A549 (cell line): ENCODE measurements at regions not wholly inside any gene's neighbourhood (a gene's known extent, or its start where the extent isn't known, plus 50 kb on each side); places are given as distances from the start of the nearest gene placed in this dataset.

Source experiments
- ATAC-seq, 2 experiments: fragments of 200-7000 bp in 1 of 2; fragments of >200 bp in 1 of 2; cut with Nextera tagmentation in 1 of 2; cut with Tn5 transposase in 1 of 2; 3 replicates each; pipeline versions ENCODE4 v1.8.0 to v1.9.1; 2018 to 2020; ENCODE audit warnings: mild to moderate bottlenecking in 1 of 2, moderate library complexity in 1 of 2
- CTCF ChIA-PET: fragments of 300-600 bp; sonication (Branson Sonifier 250); formaldehyde crosslinking; extraction: SDS; loops from one replicate; lab custom pipeline; 2021; ENCODE audit warnings: antibody characterized with exemption, inconsistent platforms; lab: Yijun Ruan, JAX
- POLR2A ChIA-PET: fragments of 350-600 bp; formaldehyde crosslinking; extraction: SDS; loops from one replicate; lab custom pipeline; 2021; ENCODE audit warnings: antibody characterized with exemption, inconsistent platforms; lab: Yijun Ruan, JAX
- DNase-seq, 2 experiments: peaks; one replicate each; pipeline versions ENCODE4 v3.0.0 to v3.0.0-alpha.2; 2011 to 2016; ENCODE audit warnings: low read depth in 1 of 2, low spot score in 1 of 2
- FAIRE-seq: peaks from 2 replicates; lab custom pipeline; 2011; peaks lifted over from hg19 to GRCh38; lab: Jason Lieb, UNC
- H3K27ac ChIP-seq, 2 experiments: fragments of >200 bp; sonication (Bioruptor Twin); formaldehyde crosslinking; 3 replicates each; pipeline ENCODE4 v1.5.1; 2016 to 2017
- H3K4me1 ChIP-seq: fragments of >200 bp; sonication (Bioruptor Twin); formaldehyde crosslinking; 3 replicates; pipeline ENCODE4 v1.6.1; 2016
- H3K4me2 ChIP-seq: fragments of >200 bp; sonication (Bioruptor Twin); formaldehyde crosslinking; 3 replicates; pipeline ENCODE4 v1.6.1; 2016
- H3K4me3 ChIP-seq: fragments of >200 bp; sonication (Bioruptor Twin); formaldehyde crosslinking; 3 replicates; pipeline ENCODE4 v1.5.1; 2016
- H3K9me3 ChIP-seq: fragments of >200 bp; sonication (Bioruptor Twin); formaldehyde crosslinking; 3 replicates; pipeline ENCODE4 v1.6.1; 2016
- BHLHE40 ChIP-seq: IDR thresholded peaks from 2 replicates; pipeline ENCODE4 v1.6.1; 2012; ENCODE audit warnings: low read depth, low read length, inconsistent platforms
- EHF ChIP-seq: fragments of 250-450 bp; sonication (Bioruptor Pico); IDR thresholded peaks from 2 replicates; pipeline ENCODE4 v1.5.0; 2020; ENCODE audit warnings: mild to moderate bottlenecking
- FOSB ChIP-seq: fragments of 250-450 bp; sonication (Bioruptor Pico); IDR thresholded peaks from 2 replicates; pipeline ENCODE4 v1.5.0; 2020; ENCODE audit warnings: mild to moderate bottlenecking, moderate library complexity
- HOXB5 ChIP-seq: fragments of 250-450 bp; sonication (Bioruptor Pico); IDR thresholded peaks from 2 replicates; pipeline ENCODE4 v1.5.0; 2020; ENCODE audit warnings: mild to moderate bottlenecking, moderate library complexity
- KDM5A ChIP-seq: fragments of 200-600 bp; sonication (generic); IDR thresholded peaks from 2 replicates; pipeline ENCODE4 v1.6.1; 2016; ENCODE audit warnings: antibody characterized with exemption, mild to moderate bottlenecking
- MAFK ChIP-seq: fragments of 450-650 bp; IDR thresholded peaks from 2 replicates; pipeline ENCODE4 v1.6.1; 2014; ENCODE audit not compliant: partially characterized antibody
- NR3C1 ChIP-seq: fragments of >200 bp; sonication (Bioruptor Twin); formaldehyde crosslinking; IDR thresholded peaks from 3 replicates; pipeline ENCODE4 v1.6.1; 2017
- TP53 ChIP-seq: fragments of 250-450 bp; sonication (Bioruptor Pico); IDR thresholded peaks from 2 replicates; pipeline ENCODE4 v1.5.0; 2021; ENCODE audit warnings: mild to moderate bottlenecking, moderate library complexity
- ZFP36 ChIP-seq: fragments of 450-650 bp; IDR thresholded peaks from 2 replicates; pipeline ENCODE4 v1.6.1; 2014; ENCODE audit warnings: borderline replicate concordance; ENCODE audit not compliant: partially characterized antibody
- ZNF302 ChIP-seq: fragments of 250-450 bp; sonication (Bioruptor Pico); IDR thresholded peaks from 2 replicates; pipeline ENCODE4 v1.9.0; 2021; ENCODE audit warnings: inconsistent platforms, mild to moderate bottlenecking, moderate library complexity
- ZSCAN20 ChIP-seq: fragments of 250-450 bp; sonication (Bioruptor Pico); IDR thresholded peaks from 2 replicates; pipeline ENCODE4 v1.8.0; 2022; ENCODE audit warnings: mild to moderate bottlenecking, moderate library complexity
- WGBS: methylation state at CpG from one replicate; pipeline ENCODE4 v1.1.6; 2017; ENCODE audit errors: missing lambda C conversion rate; 5-methylcytosine and 5-hydroxymethylcytosine counted together
- TF ChIP-seq, protein P1 (sequence below): fragments of >200 bp; sonication (Bioruptor Twin); formaldehyde crosslinking; IDR thresholded peaks from 3 replicates; pipeline ENCODE4 v1.5.1; 2016
- TF ChIP-seq, protein P2 (sequence below): fragments of 250-450 bp; sonication (Bioruptor Pico); IDR thresholded peaks from 2 replicates; pipeline ENCODE4 v1.5.0; 2020; ENCODE audit warnings: low read depth, mild to moderate bottlenecking, moderate library complexity
- TF ChIP-seq, protein P3 (sequence below): IDR thresholded peaks from 2 replicates; pipeline ENCODE4 v1.6.1; 2012
- TF ChIP-seq, protein P4 (sequence below): fragments of 450-650 bp; IDR thresholded peaks from 2 replicates; pipeline ENCODE4 v1.6.1; 2014; ENCODE audit warnings: antibody characterized with exemption

DNA sequence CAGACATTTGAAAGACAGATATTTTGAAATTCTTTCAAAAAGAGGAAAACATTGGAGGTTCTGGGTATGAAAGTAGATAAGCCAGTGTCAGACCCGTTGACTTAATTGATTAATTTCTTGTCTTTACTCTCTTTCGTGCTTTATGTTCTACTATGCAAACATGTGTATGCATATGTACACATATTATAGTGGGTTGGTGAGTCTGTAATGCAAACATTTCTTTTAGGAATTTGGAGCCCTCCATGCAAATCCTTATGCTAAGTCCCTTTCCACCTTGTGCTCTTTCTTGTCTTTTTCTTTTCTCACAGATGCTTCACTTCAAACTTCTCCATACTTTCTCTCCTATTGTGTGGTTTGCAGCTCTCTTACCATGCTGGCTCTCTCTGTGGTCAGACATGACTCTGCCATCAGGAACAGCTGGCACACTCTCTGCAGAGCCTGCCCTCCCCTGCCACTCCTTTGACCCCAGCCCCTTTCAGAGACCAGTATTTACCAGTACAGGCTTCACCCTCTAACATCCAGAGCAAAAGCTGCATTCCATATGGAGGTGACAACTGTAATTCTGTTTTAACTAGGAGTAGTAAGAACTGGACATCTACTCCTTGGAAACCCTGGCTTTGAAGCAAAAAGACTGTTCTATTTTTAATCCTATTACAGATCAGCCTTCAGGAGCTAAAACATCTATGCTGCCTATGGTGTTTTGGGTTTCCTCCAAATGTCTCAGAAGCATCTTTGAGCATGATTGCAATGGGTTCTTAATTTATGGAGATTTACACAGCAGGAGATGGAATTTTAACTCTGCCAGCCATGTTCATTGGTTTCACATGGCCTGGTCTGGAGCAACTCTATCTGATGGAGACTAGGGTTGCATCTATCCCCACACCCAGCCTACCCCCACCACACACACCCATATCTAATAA lies 386.9 kb upstream of the FAT3 start:
- no peak overlapping the region for H3K4me3 ChIP-seq

DNA sequence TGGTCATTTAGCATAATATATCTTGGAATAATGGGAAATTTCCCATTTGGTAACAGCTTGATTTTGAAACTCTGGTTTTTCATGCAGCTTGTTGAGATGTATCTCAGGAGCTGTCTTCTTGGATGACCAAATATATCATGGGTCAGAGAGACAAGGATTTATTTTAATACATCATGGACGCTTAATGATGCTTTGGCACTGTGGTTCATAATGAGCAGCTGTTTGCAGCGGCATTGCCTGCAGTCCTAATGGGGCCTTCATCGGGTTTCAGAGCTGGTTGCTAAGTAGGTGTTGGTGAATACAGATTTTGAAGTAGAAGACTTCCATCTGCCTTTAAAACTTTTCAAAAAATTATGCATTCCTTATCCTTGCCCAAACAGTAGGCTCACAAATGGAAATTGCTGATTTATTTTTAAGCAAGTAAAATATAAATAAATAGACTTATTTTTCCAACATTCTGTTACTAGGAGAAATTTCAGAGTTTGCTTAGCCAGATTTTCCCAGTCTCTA lies 389.5 kb upstream of the FAT3 start:
- ChIA-PET POLR2A (no interaction called here), CTCF (interaction anchor here (1.2 kb wide), 1 partner anchor 9 kb away, joined by 3 read pairs; no protein-coding TSS in a partner anchor)
- Histone ChIP-seq H3K4me2 (no peak overlapping the region), H3K9me3 (no peaks in the 10 kb centered on the region; the same call in 2 of the 3 replicates), H3K4me1 (no peaks in the 10 kb centered on the region), H3K27ac (no peak overlapping the region), H3K4me3 (no peak overlapping the region)
- TF ChIP-seq, protein P1, sequence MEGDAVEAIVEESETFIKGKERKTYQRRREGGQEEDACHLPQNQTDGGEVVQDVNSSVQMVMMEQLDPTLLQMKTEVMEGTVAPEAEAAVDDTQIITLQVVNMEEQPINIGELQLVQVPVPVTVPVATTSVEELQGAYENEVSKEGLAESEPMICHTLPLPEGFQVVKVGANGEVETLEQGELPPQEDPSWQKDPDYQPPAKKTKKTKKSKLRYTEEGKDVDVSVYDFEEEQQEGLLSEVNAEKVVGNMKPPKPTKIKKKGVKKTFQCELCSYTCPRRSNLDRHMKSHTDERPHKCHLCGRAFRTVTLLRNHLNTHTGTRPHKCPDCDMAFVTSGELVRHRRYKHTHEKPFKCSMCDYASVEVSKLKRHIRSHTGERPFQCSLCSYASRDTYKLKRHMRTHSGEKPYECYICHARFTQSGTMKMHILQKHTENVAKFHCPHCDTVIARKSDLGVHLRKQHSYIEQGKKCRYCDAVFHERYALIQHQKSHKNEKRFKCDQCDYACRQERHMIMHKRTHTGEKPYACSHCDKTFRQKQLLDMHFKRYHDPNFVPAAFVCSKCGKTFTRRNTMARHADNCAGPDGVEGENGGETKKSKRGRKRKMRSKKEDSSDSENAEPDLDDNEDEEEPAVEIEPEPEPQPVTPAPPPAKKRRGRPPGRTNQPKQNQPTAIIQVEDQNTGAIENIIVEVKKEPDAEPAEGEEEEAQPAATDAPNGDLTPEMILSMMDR, result no peak
- TF ChIP-seq FOSB (no peak), TP53 (no peak)
- WGBS, result 72% methylated on average over 3 of the region's 3 CpGs
- DNase-seq (no peak), ATAC-seq (no peak), FAIRE-seq (no peak)

More for the DNA sequence above, 386.9 kb upstream of the FAT3 start:
- H3K27ac ChIP-seq, result no peak overlapping the region
- no peak for FAIRE-seq
- TF ChIP-seq ZNF302 (no peak), HOXB5 (no peak), BHLHE40 (no peak), KDM5A (no peak), NR3C1 (no peak), MAFK (no peak), ZSCAN20 (CRISPR knock-in tag) (no peak), ZFP36 (no peak), EHF (no peak)
- TF ChIP-seq, protein P2, sequence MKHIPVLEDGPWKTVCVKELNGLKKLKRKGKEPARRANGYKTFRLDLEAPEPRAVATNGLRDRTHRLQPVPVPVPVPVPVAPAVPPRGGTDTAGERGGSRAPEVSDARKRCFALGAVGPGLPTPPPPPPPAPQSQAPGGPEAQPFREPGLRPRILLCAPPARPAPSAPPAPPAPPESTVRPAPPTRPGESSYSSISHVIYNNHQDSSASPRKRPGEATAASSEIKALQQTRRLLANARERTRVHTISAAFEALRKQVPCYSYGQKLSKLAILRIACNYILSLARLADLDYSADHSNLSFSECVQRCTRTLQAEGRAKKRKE (CRISPR knock-in tag), result no peak
- TF ChIP-seq, protein P3, sequence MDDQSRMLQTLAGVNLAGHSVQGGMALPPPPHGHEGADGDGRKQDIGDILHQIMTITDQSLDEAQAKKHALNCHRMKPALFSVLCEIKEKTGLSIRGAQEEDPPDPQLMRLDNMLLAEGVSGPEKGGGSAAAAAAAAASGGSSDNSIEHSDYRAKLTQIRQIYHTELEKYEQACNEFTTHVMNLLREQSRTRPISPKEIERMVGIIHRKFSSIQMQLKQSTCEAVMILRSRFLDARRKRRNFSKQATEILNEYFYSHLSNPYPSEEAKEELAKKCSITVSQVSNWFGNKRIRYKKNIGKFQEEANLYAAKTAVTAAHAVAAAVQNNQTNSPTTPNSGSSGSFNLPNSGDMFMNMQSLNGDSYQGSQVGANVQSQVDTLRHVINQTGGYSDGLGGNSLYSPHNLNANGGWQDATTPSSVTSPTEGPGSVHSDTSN, result no peak
- TF ChIP-seq, protein P1, result no peak
- TF ChIP-seq, protein P4, sequence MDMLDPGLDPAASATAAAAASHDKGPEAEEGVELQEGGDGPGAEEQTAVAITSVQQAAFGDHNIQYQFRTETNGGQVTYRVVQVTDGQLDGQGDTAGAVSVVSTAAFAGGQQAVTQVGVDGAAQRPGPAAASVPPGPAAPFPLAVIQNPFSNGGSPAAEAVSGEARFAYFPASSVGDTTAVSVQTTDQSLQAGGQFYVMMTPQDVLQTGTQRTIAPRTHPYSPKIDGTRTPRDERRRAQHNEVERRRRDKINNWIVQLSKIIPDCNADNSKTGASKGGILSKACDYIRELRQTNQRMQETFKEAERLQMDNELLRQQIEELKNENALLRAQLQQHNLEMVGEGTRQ, result no peak
- TF ChIP-seq, all 56 proteins: peak for 0
- ATAC-seq, result no peak
- CTCF ChIA-PET, result interaction anchor here (1.7 kb wide), 1 partner anchor 10 kb away, joined by 5 read pairs; no protein-coding TSS in a partner anchor
- H3K9me3 ChIP-seq, result no peaks in the 10 kb centered on the region
- no peak for DNase-seq
- no peaks in the 10 kb centered on the region for H3K4me1 ChIP-seq
- 61% methylated on average over 2 of the region's 2 CpGs for WGBS
- H3K4me2 ChIP-seq, result no peak overlapping the region
- POLR2A ChIA-PET, result no interaction called here
